GM21529 (cell line): ENCODE measurements at regions not wholly inside any gene's neighbourhood (a gene's known extent, or its start where the extent isn't known, plus 50 kb on each side); places are given as distances from the start of the nearest gene placed in this dataset.
"Not testable (repeated sequence)": the region's sequence is repeated elsewhere in the genome, so short reads cannot be mapped to it uniquely, and the experiment has no call there.

Experiments
- ATAC-seq: cut with Tn5 transposase; IDR thresholded peaks from one replicate; pipeline ENCODE4 v1.9.1; 2021; ENCODE audit not compliant: unreplicated experiment

- ATAC-seq: no peak
These were observed 754.6 kb downstream of the TBC1D22A start for GRCh38 chr22:47517062-47517461.

- ATAC-seq: no peak
These were observed 753.1 kb downstream of the TBC1D22A start for GRCh38 chr22:47515384-47516125.

- ATAC-seq: no peak
These were observed 750.2 kb downstream of the TBC1D22A start for GRCh38 chr22:47512617-47513016.

GRCh38 chr22:47504962-47505361 is 742.5 kb downstream of the TBC1D22A start:
- no peak for ATAC-seq

GRCh38 chr22:47498969-47499495 is 736.6 kb downstream of the TBC1D22A start:
- no peak for ATAC-seq

GRCh38 chr22:47497666-47498065 is 735.2 kb downstream of the TBC1D22A start:
- no peak for ATAC-seq

GRCh38 chr22:47495110-47495509 is 732.7 kb downstream of the TBC1D22A start:
- ATAC-seq: no peak

- not testable (repeated sequence) for ATAC-seq
These were observed 725.7 kb downstream of the TBC1D22A start for GRCh38 chr22:47488131-47488530.

- no peak for ATAC-seq
These were observed 724.3 kb downstream of the TBC1D22A start for GRCh38 chr22:47486569-47487312.

- no peak for ATAC-seq
These were observed 722.6 kb downstream of the TBC1D22A start for GRCh38 chr22:47484960-47485569.

GRCh38 chr22:47476231-47476630 is 713.8 kb downstream of the TBC1D22A start:
- ATAC-seq: no peak

GRCh38 chr22:47474895-47475294 is 712.4 kb downstream of the TBC1D22A start:
- no peak for ATAC-seq

GRCh38 chr22:47474464-47474863 is 712.0 kb downstream of the TBC1D22A start:
- no peak for ATAC-seq

- ATAC-seq: no peak
These were observed 710.2 kb downstream of the TBC1D22A start for GRCh38 chr22:47472636-47473035.

- ATAC-seq: no peak
These were observed 709.0 kb downstream of the TBC1D22A start for GRCh38 chr22:47471406-47471805.

- no peak for ATAC-seq
These were observed 703.4 kb downstream of the TBC1D22A start for GRCh38 chr22:47465809-47466208.

- ATAC-seq: no peak
These were observed 702.8 kb downstream of the TBC1D22A start for GRCh38 chr22:47465222-47465621.

GRCh38 chr22:47463220-47463619 is 700.8 kb downstream of the TBC1D22A start:
- no peak for ATAC-seq

GRCh38 chr22:47460861-47461260 is 698.4 kb downstream of the TBC1D22A start:
- ATAC-seq: no peak

- no peak for ATAC-seq
These were observed 697.7 kb downstream of the TBC1D22A start for GRCh38 chr22:47460176-47460575.

- ATAC-seq: no peak
These were observed 695.9 kb downstream of the TBC1D22A start for GRCh38 chr22:47458348-47458747.
